ENCODE measurements at regions not wholly inside any gene's neighbourhood (a gene's known extent, or its start where the extent isn't known, plus 50 kb on each side); places are given as distances from the start of the nearest gene placed in this dataset.

DNA sequence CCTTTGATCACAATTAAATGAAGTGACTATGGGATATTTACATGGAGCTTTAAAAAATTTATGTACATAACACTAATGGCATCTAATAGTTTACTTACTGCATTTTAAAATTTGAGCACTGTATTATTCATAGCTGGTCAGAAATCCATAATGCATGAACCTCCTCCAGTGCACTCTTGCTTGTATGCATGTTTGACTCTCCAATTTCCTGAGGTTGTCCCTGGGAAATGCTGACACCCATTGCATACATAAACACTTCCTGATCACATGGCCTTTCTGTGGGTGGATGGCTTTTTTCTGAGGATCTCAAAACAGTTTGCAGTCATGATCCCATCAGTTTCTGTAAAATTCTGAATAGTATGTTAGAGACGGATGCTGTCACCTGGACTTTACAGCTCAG, 577.8 kb downstream of the REEP3 start:
- H3K9me3 ChIP-seq (ENCODE audit: insufficient read depth, low read depth, low read length) = no peaks in the 10 kb centered on the region
- no peak overlapping the region for H3K4me3 ChIP-seq (ENCODE audit: low read length)
- no peak overlapping the region for H3K9ac ChIP-seq (ENCODE audit: low read depth, low read length)
- no peaks in the 10 kb centered on the region for H3K27me3 ChIP-seq (ENCODE audit: insufficient read depth, low read length)
- no peak overlapping the region for H3K27ac ChIP-seq (ENCODE audit: low read length)
- H3K36me3 ChIP-seq (ENCODE audit: insufficient read depth, low read depth, low read length) = no peaks in the 10 kb centered on the region
- H3K4me1 ChIP-seq (ENCODE audit: insufficient read depth, low read length) = no peaks in the 10 kb centered on the region

DNA sequence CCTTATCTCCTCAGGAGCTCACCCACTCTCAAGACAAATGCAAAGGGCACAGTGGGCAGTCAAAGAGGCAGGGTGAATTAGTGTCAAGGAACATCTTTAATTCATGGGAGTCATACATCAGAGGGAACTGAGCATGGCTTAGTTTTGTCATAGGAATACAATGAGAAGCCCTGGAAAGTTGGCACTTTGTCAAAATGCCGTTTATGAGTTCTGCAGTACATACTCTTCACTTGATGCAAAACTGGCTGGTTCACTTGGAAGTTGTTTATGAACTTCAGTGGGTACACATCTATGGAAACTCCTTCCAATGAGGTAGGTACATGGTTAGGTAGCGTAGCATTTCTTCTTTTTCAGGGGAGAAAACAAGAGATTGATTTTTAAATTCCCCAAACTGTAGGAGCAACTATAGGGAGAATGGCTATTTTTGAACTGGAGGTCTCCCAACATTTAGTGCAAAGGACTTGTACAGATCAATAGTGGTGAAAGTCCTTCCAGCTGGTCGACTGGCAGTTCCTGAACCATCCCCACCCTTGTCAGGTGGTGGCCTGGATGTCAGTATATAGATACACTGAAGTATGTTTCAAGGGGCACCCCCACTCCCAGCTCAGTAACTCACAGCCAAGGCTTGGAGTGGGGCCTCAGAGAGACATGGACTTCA, 580.5 kb downstream of the REEP3 start:
- Histone ChIP-seq H3K9ac (ENCODE audit: low read depth, low read length) (no peak overlapping the region), H3K9me3 (ENCODE audit: insufficient read depth, low read depth, low read length) (no peaks in the 10 kb centered on the region), H3K27ac (ENCODE audit: low read length) (no peak overlapping the region), H3K27me3 (ENCODE audit: insufficient read depth, low read length) (no peaks in the 10 kb centered on the region), H3K36me3 (ENCODE audit: insufficient read depth, low read depth, low read length) (no peaks in the 10 kb centered on the region), H3K4me1 (ENCODE audit: insufficient read depth, low read length) (no peaks in the 10 kb centered on the region), H3K4me3 (ENCODE audit: low read length) (no peak overlapping the region)

DNA sequence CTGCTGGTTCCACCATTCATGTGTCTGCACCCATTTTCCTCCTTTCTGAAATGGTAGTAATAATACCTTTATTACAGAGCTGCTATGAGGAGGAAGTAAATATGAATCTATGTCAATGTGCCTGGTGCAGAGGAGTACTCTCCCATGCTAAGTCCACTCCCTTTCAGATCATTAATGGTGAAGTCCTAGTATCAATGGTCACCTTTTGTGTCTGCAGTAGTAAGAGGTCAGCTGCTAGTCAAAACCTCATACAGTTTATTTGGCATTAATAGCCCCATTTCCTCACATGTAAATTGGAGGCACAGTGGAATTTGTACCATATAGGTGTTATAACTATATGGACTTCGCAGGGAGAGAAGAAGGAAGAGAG, 581.0 kb downstream of the REEP3 start:
- Histone ChIP-seq H3K9me3 (ENCODE audit: insufficient read depth, low read depth, low read length) (no peaks in the 10 kb centered on the region), H3K36me3 (ENCODE audit: insufficient read depth, low read depth, low read length) (no peaks in the 10 kb centered on the region), H3K27ac (ENCODE audit: low read length) (no peak overlapping the region), H3K4me1 (ENCODE audit: insufficient read depth, low read length) (no peaks in the 10 kb centered on the region), H3K27me3 (ENCODE audit: insufficient read depth, low read length) (no peaks in the 10 kb centered on the region), H3K4me3 (ENCODE audit: low read length) (no peak overlapping the region), H3K9ac (ENCODE audit: low read depth, low read length) (no peak overlapping the region)

DNA sequence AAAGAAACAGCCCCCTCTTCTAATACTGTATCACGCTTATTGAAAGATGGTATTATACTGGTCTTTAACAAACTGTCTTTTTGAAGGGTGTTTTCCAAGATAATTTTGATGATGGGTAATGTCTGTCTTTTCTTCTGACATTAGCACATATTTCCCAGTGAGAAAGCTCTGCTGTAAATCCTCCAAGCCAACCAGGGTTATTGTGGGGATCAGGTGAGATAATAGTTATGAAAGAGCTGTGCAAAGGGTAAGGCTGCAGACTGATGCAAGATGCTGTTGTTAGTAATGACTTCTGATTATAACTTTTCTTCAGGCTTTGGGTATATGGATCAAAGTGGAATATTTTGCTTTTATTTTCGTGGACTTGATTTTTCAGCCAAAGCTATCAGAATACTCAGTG, 581.7 kb downstream of the REEP3 start:
- Histone ChIP-seq H3K9me3 (ENCODE audit: insufficient read depth, low read depth, low read length) (no peaks in the 10 kb centered on the region), H3K27me3 (ENCODE audit: insufficient read depth, low read length) (no peaks in the 10 kb centered on the region), H3K4me1 (ENCODE audit: insufficient read depth, low read length) (no peaks in the 10 kb centered on the region), H3K4me3 (ENCODE audit: low read length) (no peak overlapping the region), H3K27ac (ENCODE audit: low read length) (no peak overlapping the region), H3K36me3 (ENCODE audit: insufficient read depth, low read depth, low read length) (no peaks in the 10 kb centered on the region), H3K9ac (ENCODE audit: low read depth, low read length) (no peak overlapping the region)

DNA sequence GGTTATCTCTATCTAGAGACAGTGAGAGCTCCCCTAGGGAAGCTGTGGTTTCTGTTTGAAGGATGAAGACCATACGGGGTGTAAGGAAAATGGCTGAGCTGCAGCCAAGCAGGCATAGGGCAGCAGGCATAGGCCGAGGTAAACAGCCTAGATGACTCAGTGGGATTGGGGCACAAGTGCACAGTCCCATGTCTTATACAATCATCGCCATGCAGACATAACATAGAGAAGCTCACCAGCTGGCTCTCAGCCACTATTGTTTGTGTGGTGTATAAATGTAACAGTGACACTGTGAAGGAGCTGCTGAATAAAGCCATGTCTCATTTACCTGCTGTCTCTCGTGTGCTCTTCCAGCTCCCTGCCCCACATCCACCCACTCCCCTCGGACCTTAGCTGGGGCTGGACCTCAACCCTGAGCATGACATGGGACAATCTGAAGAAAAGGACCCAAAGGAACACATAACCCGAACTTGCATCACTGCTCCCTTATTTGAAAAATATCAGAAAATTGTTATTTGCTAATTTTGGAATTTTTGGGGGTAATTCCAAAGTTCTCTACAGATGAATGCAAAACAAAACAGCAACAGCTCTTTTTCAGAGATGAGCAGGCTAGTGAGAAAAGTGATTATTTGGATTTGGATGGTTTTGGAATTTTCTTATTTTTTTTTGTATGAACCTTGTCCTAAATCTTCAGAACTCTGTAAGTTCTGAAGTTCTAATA, 582.7 kb downstream of the REEP3 start:
- no peaks in the 10 kb centered on the region for H3K27me3 ChIP-seq (ENCODE audit: insufficient read depth, low read length)

DNA sequence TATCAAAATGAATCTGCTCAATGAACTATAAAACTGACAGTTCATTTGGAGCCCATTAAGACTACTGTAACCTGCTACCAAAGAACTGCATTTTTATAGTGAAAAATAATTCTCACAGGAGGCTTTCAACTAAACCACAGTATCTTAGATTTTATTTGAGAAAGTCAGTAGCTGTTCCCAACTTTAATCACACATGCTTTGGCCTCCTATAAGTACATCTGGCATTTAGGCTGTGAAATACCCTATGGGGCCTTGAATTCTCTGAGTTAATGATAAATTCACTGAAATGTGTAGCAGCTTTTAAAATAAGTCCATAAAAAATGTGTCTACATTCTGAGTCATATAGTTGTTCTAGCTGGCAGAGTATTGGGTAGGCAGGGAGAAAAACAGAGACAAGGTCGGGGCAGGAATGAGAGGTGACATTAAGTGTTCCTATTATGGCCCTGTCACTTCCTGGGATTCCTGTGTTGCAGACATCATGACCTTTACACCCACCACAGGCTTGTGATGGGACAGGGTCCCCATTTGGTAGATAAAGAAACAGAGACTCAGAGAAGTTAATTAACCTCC, 588.8 kb downstream of the REEP3 start:
- Histone ChIP-seq H3K9ac (ENCODE audit: low read depth, low read length) (no peak overlapping the region), H3K27me3 (ENCODE audit: insufficient read depth, low read length) (no peaks in the 10 kb centered on the region), H3K27ac (ENCODE audit: low read length) (no peak overlapping the region), H3K36me3 (ENCODE audit: insufficient read depth, low read depth, low read length) (no peaks in the 10 kb centered on the region), H3K4me3 (ENCODE audit: low read length) (no peak overlapping the region), H3K4me1 (ENCODE audit: insufficient read depth, low read length) (no peaks in the 10 kb centered on the region; the same call in 1 of the 2 replicates), H3K9me3 (ENCODE audit: insufficient read depth, low read depth, low read length) (no peaks in the 10 kb centered on the region)

More for the DNA sequence above, 582.7 kb downstream of the REEP3 start:
- H3K4me1 ChIP-seq (ENCODE audit: insufficient read depth, low read length) = no peaks in the 10 kb centered on the region
- H3K36me3 ChIP-seq (ENCODE audit: insufficient read depth, low read depth, low read length) = no peaks in the 10 kb centered on the region
- no peaks in the 10 kb centered on the region for H3K9me3 ChIP-seq (ENCODE audit: insufficient read depth, low read depth, low read length)
- no peak overlapping the region for H3K9ac ChIP-seq (ENCODE audit: low read depth, low read length)
- no peak overlapping the region for H3K27ac ChIP-seq (ENCODE audit: low read length)
- H3K4me3 ChIP-seq (ENCODE audit: low read length) = no peak overlapping the region

DNA sequence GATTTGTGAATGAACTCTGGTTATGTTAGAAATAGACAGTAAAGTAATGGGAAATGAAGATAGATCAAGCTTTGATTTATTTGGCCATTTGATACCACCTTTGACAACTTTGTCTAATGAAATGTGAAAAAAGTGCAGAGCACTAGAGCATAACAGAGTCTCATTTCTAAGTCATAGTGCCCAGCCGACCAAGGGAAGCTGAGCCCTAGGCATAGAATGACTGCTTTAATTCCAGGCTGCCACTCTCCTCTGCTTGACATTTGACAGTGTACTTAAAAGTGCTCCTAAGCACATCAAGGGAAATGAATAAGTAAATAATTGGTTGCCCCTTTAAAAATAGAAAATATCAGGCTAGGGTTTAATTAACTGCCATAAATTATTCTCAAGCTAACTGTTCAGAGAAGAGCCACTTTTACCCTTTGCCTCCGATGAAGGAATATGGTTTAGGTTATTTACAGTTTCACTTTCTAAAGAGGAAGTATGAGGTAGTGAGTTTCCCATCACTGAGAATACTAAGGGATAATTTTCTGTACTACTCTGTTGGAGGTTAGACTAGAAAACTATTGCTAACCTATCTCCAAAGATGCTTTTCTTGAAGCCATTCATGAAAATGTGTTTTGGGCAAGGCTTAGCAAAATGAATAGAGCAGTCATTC, 591.6 kb downstream of the REEP3 start:
- peaks cover 11% of the 10 kb centered on the region for H3K4me1 ChIP-seq (ENCODE audit: insufficient read depth, low read length)
- H3K27ac ChIP-seq (ENCODE audit: low read length) = no peak overlapping the region
- H3K36me3 ChIP-seq (ENCODE audit: insufficient read depth, low read depth, low read length) = no peaks in the 10 kb centered on the region
- H3K27me3 ChIP-seq (ENCODE audit: insufficient read depth, low read length) = no peaks in the 10 kb centered on the region
- no peaks in the 10 kb centered on the region for H3K9me3 ChIP-seq (ENCODE audit: insufficient read depth, low read depth, low read length)
- H3K9ac ChIP-seq (ENCODE audit: low read depth, low read length) = no peak overlapping the region
- no peak overlapping the region for H3K4me3 ChIP-seq (ENCODE audit: low read length)

DNA sequence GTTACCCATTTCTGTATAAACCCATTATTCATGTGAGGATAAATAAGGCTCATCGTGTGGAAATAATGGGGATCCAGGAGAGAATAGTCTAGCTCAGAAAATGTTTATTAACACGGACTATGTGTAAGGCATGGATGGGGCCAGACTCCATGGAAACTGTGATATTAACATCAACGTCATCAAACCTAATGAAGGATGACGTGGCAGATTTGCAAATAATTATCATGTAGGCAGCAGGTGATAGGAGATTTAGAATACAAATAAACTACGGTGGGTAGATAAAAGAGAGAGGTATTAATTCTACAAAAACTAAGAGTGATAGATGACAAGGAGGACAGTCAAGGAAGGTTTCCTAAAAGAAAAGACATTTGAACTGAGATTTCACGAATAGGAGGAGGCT, 592.2 kb downstream of the REEP3 start:
- H3K4me1 ChIP-seq (ENCODE audit: insufficient read depth, low read length) = peaks cover 11% of the 10 kb centered on the region
- H3K27ac ChIP-seq (ENCODE audit: low read length) = no peak overlapping the region
- no peaks in the 10 kb centered on the region for H3K9me3 ChIP-seq (ENCODE audit: insufficient read depth, low read depth, low read length)
- no peaks in the 10 kb centered on the region for H3K27me3 ChIP-seq (ENCODE audit: insufficient read depth, low read length)
- no peak overlapping the region for H3K9ac ChIP-seq (ENCODE audit: low read depth, low read length)
- no peak overlapping the region for H3K4me3 ChIP-seq (ENCODE audit: low read length)
- H3K36me3 ChIP-seq (ENCODE audit: insufficient read depth, low read depth, low read length) = no peaks in the 10 kb centered on the region

DNA sequence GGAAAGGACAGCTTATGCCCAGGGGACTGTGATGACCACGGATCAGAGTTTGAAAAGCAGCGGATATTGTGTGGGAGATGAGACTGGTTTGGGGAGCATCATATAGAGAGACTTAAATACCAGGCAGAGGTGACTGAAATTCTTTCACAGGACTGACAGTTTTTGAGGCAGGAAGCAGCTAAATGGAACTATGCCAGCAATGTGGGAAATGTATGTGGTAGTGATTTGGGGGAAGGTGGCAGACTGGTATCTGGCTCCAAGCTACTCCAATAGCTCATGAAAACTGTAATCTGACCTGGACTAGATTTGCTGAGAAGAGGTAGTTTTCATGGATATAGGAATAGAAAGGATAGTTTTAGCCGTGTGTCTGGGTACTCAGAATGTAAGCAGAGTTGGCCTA, 592.6 kb downstream of the REEP3 start:
- peaks cover 11% of the 10 kb centered on the region for H3K4me1 ChIP-seq (ENCODE audit: insufficient read depth, low read length)
- no peaks in the 10 kb centered on the region for H3K36me3 ChIP-seq (ENCODE audit: insufficient read depth, low read depth, low read length)
- H3K4me3 ChIP-seq (ENCODE audit: low read length) = no peak overlapping the region

DNA sequence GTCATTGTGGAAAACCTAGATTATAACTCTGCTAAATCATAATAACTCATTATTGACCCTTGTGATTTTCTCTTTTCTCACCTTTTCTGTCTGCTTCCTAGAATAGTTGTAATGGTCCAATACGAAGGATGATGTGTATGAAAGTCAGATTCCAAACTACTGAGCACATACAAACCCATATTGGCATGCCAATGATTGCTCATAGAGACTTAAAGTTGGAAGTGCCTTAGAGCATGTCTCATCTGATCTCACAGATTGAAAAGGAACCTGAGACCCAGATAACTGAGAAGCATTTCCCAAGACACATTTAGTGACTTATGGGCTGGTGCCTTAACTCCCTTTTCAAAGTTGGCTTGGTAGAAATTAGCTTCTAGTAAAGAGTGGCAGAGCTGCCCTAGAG, 594.3 kb downstream of the REEP3 start:
- H3K27ac ChIP-seq (ENCODE audit: low read length) = no peak overlapping the region
- H3K27me3 ChIP-seq (ENCODE audit: insufficient read depth, low read length) = no peaks in the 10 kb centered on the region
- peaks cover 11% of the 10 kb centered on the region for H3K4me1 ChIP-seq (ENCODE audit: insufficient read depth, low read length)
- H3K9me3 ChIP-seq (ENCODE audit: insufficient read depth, low read depth, low read length) = no peaks in the 10 kb centered on the region
- no peak overlapping the region for H3K4me3 ChIP-seq (ENCODE audit: low read length)
- no peak overlapping the region for H3K9ac ChIP-seq (ENCODE audit: low read depth, low read length)
- no peaks in the 10 kb centered on the region for H3K36me3 ChIP-seq (ENCODE audit: insufficient read depth, low read depth, low read length)

More for the DNA sequence above, 592.6 kb downstream of the REEP3 start:
- H3K27me3 ChIP-seq (ENCODE audit: insufficient read depth, low read length) = no peaks in the 10 kb centered on the region
- H3K9me3 ChIP-seq (ENCODE audit: insufficient read depth, low read depth, low read length) = no peaks in the 10 kb centered on the region
- H3K9ac ChIP-seq (ENCODE audit: low read depth, low read length) = no peak overlapping the region
- H3K27ac ChIP-seq (ENCODE audit: low read length) = no peak overlapping the region

DNA sequence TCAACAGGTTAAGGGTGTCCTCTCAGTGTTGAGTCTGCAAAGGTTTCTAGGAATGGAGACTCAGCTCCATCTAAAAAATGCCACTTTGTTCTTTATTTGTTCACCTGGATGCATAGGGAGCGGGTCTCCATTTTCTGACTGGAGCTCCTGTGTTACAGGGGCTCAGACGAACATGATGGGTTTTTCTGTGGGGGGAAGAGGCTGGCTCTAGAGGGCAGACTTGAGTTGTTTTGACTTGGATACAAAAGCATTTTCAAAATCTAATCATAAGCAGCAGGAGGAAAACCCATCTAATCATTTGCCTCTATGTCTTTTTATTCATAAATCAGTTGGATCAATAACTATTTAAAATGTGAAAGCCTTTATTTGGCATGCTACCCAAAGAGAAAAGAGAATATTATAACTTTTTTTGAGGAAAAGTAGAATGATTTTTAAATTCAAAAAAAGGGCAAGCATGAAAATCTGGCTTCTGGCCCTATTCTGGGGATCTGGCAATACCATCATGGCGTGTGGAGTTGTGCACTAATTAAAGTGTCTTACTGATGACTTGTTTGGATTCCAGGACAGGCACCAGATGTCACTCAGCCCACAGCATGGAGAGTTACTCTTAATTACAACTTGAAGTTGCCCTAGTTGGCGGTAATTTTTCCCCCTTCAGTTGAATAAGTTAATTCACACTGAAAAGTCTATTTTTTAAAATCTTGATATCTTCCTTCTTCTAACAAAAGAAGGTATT, 594.9 kb downstream of the REEP3 start:
- Histone ChIP-seq H3K4me3 (ENCODE audit: low read length) (no peak overlapping the region), H3K36me3 (ENCODE audit: insufficient read depth, low read depth, low read length) (no peaks in the 10 kb centered on the region), H3K27me3 (ENCODE audit: insufficient read depth, low read length) (no peaks in the 10 kb centered on the region), H3K9ac (ENCODE audit: low read depth, low read length) (no peak overlapping the region), H3K27ac (ENCODE audit: low read length) (no peak overlapping the region), H3K4me1 (ENCODE audit: insufficient read depth, low read length) (peaks cover 11% of the 10 kb centered on the region), H3K9me3 (ENCODE audit: insufficient read depth, low read depth, low read length) (no peaks in the 10 kb centered on the region)

Measured in iPS-20b (cell line).